OCI-LY1 (cell line): ENCODE measurements at regions not wholly inside any gene's neighbourhood (a gene's known extent, or its start where the extent isn't known, plus 50 kb on each side); places are given as distances from the start of the nearest gene placed in this dataset.

Experiments
- H2AFZ ChIP-seq: fragments of 200-600 bp; sonication (generic), shearing (Covaris generic); 2 replicates; pipeline ENCODE4 v1.6.0; 2014; ENCODE audit warnings: antibody characterized with exemption, mild to moderate bottlenecking, low read length
- H3F3A ChIP-seq: fragments of 200-600 bp; sonication (generic), shearing (Covaris generic); 2 replicates; pipeline ENCODE4 v1.6.0; 2014; ENCODE audit warnings: mild to moderate bottlenecking, antibody characterized with exemption, low read length, moderate library complexity; ENCODE audit not compliant: insufficient read depth
- H3K27ac ChIP-seq: fragments of 200-600 bp; sonication (generic); 2 replicates; pipeline ENCODE4 v1.5.1; 2014; ENCODE audit warnings: low read length, mixed run types, mild to moderate bottlenecking, low read depth; ENCODE audit not compliant: poor library complexity, severe bottlenecking
- H3K27me3 ChIP-seq: fragments of 200-600 bp; sonication (generic); 2 replicates; pipeline ENCODE4 v1.6.0; 2014; ENCODE audit warnings: antibody characterized with exemption, mild to moderate bottlenecking, low read length, moderate library complexity; ENCODE audit not compliant: insufficient read depth
- H3K36me3 ChIP-seq: fragments of 200-600 bp; sonication (generic); 2 replicates; pipeline ENCODE4 v1.6.1; 2014; ENCODE audit warnings: mild to moderate bottlenecking, antibody characterized with exemption, low read length, moderate library complexity, mixed read lengths; ENCODE audit not compliant: insufficient read depth
- H3K4me1 ChIP-seq: fragments of 200-600 bp; sonication (generic); 2 replicates; pipeline ENCODE4 v1.5.1; 2014; ENCODE audit warnings: mild to moderate bottlenecking, low read length, moderate library complexity; ENCODE audit not compliant: insufficient read depth, severe bottlenecking
- H3K4me2 ChIP-seq: fragments of 200-600 bp; sonication (generic), shearing (Covaris generic); 2 replicates; pipeline ENCODE4 v1.6.1; 2014; ENCODE audit warnings: low read length
- H3K4me3 ChIP-seq: fragments of 200-600 bp; sonication (generic); 2 replicates; pipeline ENCODE4 v1.5.1; 2014; ENCODE audit warnings: low read length, low read depth, mild to moderate bottlenecking, mixed read lengths; ENCODE audit not compliant: poor library complexity, severe bottlenecking
- H3K79me2 ChIP-seq: fragments of 200-600 bp; shearing (Covaris generic); 2 replicates; pipeline ENCODE4 v1.6.1; 2016; ENCODE audit warnings: mixed run types, low read length, mixed read lengths; ENCODE audit not compliant: insufficient read depth
- H3K9ac ChIP-seq: fragments of 200-600 bp; sonication (generic), shearing (Covaris generic); 2 replicates; pipeline ENCODE4 v1.6.1; 2014; ENCODE audit warnings: mild to moderate bottlenecking, low read length, mixed read lengths
- H3K9me2 ChIP-seq: fragments of 200-600 bp; sonication (generic), shearing (Covaris generic); 2 replicates; pipeline ENCODE4 v1.6.1; 2014; ENCODE audit warnings: low read depth, mild to moderate bottlenecking, low read length, mixed read lengths
- H3K9me3 ChIP-seq: fragments of 200-600 bp; shearing (Covaris generic); 2 replicates; pipeline ENCODE4 v1.6.1; 2014; ENCODE audit warnings: low read length, mixed read lengths
- H4K20me1 ChIP-seq: fragments of 200-600 bp; sonication (generic), shearing (Covaris generic); 2 replicates; pipeline ENCODE4 v1.6.0; 2016; ENCODE audit warnings: mild to moderate bottlenecking, low read length; ENCODE audit not compliant: insufficient read depth
- EZH2 ChIP-seq: fragments of 200-600 bp; sonication (generic), shearing (Covaris generic); IDR thresholded peaks from 2 replicates; pipeline ENCODE4 v1.8.0; 2017; ENCODE audit warnings: borderline replicate concordance, mixed run types, mild to moderate bottlenecking, antibody characterized with exemption, low read length, moderate library complexity, mixed read lengths
- TF ChIP-seq, protein P1 (sequence below): fragments of 200-600 bp; sonication (generic), shearing (Covaris generic); IDR thresholded peaks from 2 replicates; pipeline ENCODE4 v1.5.1; 2017; ENCODE audit warnings: mild to moderate bottlenecking, antibody characterized with exemption, low read length, moderate library complexity, mixed read lengths

DNA sequence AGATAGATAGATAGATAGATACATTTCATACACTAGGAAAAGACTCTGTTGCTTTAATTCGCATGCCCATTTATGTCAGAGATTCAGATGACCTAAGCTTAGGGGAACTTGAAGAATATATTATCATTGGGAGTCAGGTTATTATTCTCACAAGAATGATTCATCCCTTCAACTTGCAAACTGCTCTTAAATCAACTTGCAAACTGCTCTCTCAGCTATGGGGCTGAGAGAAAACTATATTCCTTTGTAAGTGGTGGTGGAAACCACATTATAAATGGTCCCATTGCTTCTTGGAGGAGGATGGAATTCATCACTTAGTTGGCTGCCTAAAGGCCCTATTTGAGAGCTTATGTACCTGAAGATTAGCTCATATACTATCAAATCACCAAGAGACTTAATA is 160.9 kb upstream of the STAC start:
- Histone ChIP-seq H3K9me2 (no peaks in the 10 kb centered on the region), H4K20me1 (no peaks in the 10 kb centered on the region), H3K9me3 (no peaks in the 10 kb centered on the region), H3K4me3 (no peak overlapping the region), H3K27me3 (no peaks in the 10 kb centered on the region), H3K4me2 (no peak overlapping the region), H3K4me1 (no peaks in the 10 kb centered on the region), H3F3A (no peaks in the 10 kb centered on the region), H3K36me3 (no peaks in the 10 kb centered on the region), H3K9ac (no peak overlapping the region), H2AFZ (no peak overlapping the region), H3K79me2 (no peaks in the 10 kb centered on the region), H3K27ac (no peak overlapping the region)
- no peak for TF ChIP-seq EZH2
- TF ChIP-seq, protein P1, sequence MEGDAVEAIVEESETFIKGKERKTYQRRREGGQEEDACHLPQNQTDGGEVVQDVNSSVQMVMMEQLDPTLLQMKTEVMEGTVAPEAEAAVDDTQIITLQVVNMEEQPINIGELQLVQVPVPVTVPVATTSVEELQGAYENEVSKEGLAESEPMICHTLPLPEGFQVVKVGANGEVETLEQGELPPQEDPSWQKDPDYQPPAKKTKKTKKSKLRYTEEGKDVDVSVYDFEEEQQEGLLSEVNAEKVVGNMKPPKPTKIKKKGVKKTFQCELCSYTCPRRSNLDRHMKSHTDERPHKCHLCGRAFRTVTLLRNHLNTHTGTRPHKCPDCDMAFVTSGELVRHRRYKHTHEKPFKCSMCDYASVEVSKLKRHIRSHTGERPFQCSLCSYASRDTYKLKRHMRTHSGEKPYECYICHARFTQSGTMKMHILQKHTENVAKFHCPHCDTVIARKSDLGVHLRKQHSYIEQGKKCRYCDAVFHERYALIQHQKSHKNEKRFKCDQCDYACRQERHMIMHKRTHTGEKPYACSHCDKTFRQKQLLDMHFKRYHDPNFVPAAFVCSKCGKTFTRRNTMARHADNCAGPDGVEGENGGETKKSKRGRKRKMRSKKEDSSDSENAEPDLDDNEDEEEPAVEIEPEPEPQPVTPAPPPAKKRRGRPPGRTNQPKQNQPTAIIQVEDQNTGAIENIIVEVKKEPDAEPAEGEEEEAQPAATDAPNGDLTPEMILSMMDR = no peak

DNA sequence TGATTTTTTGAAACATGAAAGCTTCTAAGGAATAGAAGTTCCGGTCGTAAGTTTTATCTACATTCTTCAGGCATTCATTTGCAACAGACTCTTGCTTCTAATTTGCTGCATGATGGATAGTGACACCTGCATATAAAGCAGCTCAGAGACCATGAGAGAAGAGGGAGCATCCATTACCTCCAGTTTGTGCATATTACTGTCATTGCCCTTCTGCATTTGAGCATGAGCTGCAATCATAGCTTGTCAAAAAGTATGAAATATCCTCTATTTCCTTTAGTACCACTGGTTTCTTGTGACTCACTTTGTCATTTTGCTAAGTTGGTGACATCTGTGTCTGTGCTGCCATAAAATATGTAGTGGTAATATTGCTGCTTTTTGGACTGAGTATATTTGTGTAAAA is 160.1 kb upstream of the STAC start:
- no peaks in the 10 kb centered on the region for H3K27me3 ChIP-seq
- no peak overlapping the region for H3K9ac ChIP-seq
- no peaks in the 10 kb centered on the region for H3K79me2 ChIP-seq
- H2AFZ ChIP-seq = no peak overlapping the region
- H3K4me3 ChIP-seq = no peak overlapping the region
- no peaks in the 10 kb centered on the region for H3K9me2 ChIP-seq
- no peaks in the 10 kb centered on the region for H3K9me3 ChIP-seq
- H3F3A ChIP-seq = no peaks in the 10 kb centered on the region
- no peaks in the 10 kb centered on the region for H4K20me1 ChIP-seq
- no peaks in the 10 kb centered on the region for H3K4me1 ChIP-seq
- H3K27ac ChIP-seq = no peak overlapping the region
- H3K36me3 ChIP-seq = no peaks in the 10 kb centered on the region
- H3K4me2 ChIP-seq = no peak overlapping the region
- TF ChIP-seq EZH2 = no peak
- TF ChIP-seq, protein P1 = no peak

DNA sequence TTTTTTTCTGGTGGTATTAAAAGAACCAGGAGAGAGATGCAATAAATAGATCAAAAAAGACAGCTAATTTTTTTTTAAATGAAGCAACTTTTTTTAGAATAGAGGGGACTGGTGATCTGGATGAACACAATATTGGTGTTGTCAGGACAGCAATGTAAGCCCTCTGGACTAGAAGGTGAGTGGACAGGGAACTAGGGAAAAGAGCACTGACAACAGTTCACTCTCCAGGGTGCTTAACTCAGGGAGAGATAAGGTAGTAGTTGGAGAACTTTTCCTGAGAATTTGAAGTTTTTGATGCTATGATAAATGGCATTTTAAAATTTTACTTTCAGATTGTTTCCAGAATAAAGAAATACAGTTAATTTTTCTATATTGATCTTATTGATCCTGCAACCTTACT is 158.3 kb upstream of the STAC start:
- Histone ChIP-seq H3F3A (no peaks in the 10 kb centered on the region), H2AFZ (no peak overlapping the region), H3K4me2 (no peak overlapping the region), H3K27me3 (no peaks in the 10 kb centered on the region), H4K20me1 (no peaks in the 10 kb centered on the region), H3K9me2 (no peaks in the 10 kb centered on the region), H3K4me3 (no peak overlapping the region), H3K4me1 (no peaks in the 10 kb centered on the region), H3K79me2 (no peaks in the 10 kb centered on the region), H3K36me3 (no peaks in the 10 kb centered on the region), H3K9ac (no peak overlapping the region), H3K9me3 (no peaks in the 10 kb centered on the region), H3K27ac (no peak overlapping the region)
- no peak for TF ChIP-seq EZH2
- TF ChIP-seq, protein P1 = no peak
